Astrocyte of the spinal cord (primary cell): ENCODE measurements at regions not wholly inside any gene's neighbourhood (a gene's known extent, or its start where the extent isn't known, plus 50 kb on each side); places are given as distances from the start of the nearest gene placed in this dataset.

Experiments
- DNase-seq: peaks from one replicate; pipeline ENCODE4 v3.0.0; 2011; ENCODE audit warnings: low read depth, low spot score
- H3K4me3 ChIP-seq: 2 replicates; pipeline ENCODE4 v1.5.1; 2011; ENCODE audit warnings: low read depth, mild to moderate bottlenecking, low read length, moderate library complexity
- CTCF ChIP-seq: IDR thresholded peaks from 2 replicates; pipeline ENCODE4 v1.5.1; 2012; ENCODE audit warnings: low read depth, mild to moderate bottlenecking, low read length, inconsistent platforms
- in situ Hi-C: cut with HindIII; loops from 2 replicates; pipeline ENCODE4 v1.10.0; 2017; ENCODE audit warnings: low sequenced_read_pairs

DNA sequence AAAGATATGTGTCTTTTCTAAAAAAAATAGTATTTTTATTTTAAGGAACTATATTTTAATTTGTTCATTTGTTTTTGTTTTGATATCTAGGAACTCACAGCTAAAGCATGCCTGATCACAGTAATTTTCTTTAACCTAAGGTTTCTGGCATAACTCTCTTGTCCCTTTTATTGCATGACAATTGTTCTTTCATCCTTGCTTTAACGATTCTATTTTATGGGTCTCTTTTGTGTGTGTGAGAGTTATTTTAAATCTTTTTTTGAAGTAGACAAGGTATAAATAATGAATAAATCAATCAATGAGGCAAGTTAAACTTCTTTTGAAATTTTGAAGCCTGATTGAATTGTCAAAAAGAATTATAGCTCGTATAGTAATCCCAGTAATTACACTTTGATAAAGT, 747.8 kb upstream of the GOLIM4 start:
- H3K4me3 ChIP-seq = no peak overlapping the region
- no peak for TF ChIP-seq CTCF
- no peak for DNase-seq
- in situ Hi-C loops = no loop called here

- no peak overlapping the region for H3K4me3 ChIP-seq
- TF ChIP-seq CTCF = no peak
- in situ Hi-C loops = no loop called here
- no peak for DNase-seq
These were observed 743.9 kb upstream of the GOLIM4 start for GRCh38 chr3:168839653-168840052.

- in situ Hi-C loops = no loop called here
- DNase-seq = no peak
- no peak overlapping the region for H3K4me3 ChIP-seq
- TF ChIP-seq CTCF = no peak
These were observed 738.8 kb upstream of the GOLIM4 start for GRCh38 chr3:168834558-168834957.

- no peak overlapping the region for H3K4me3 ChIP-seq
- DNase-seq = no peak
- TF ChIP-seq CTCF = no peak
- in situ Hi-C loops = no loop called here
These were observed 733.2 kb upstream of the GOLIM4 start for GRCh38 chr3:168828943-168829342.

DNA sequence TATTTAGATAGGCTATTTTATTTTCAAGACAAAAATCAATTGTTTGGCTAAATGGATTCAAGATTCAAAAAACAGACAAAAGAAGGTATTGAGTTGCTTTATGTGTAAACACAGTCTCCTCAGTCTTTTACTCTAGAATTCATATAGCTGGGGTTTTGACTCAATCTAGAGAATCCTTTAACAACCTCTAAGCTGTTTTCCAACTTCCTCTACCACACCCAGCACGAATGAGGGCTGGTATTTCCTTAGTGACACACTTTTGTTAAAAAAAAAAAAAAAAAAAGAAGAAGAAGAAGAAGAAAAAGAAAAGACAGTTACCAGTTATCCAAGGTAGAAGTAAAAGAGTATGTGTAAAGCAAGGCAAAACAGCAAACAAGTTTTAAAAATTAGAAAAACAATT, 732.8 kb upstream of the GOLIM4 start:
- in situ Hi-C loops = no loop called here
- no peak overlapping the region for H3K4me3 ChIP-seq
- no peak for TF ChIP-seq CTCF
- no peak for DNase-seq

- TF ChIP-seq CTCF = no peak
- no peak overlapping the region for H3K4me3 ChIP-seq
- in situ Hi-C loops = no loop called here
- no peak for DNase-seq
These were observed 732.3 kb upstream of the GOLIM4 start for GRCh38 chr3:168828014-168828413.

DNA sequence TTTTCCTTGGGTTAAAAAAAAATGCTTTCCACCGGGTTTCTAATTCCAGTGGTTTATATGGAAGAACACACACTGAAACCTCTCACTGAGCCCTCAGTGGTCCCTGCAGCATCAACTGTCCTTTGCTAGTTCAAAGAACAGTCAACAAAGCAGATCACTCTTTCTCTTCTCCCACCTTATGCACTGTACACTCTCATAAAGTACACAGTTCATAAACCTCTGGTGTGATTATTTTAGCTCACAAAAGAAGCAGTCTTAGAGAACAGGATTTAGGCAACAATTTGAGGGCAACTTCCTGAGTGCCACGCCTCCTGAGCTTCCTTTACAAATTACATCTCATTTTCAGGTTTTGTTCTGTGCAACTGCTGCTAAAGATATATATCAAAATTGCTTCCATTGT, 728.4 kb upstream of the GOLIM4 start:
- TF ChIP-seq CTCF = no peak
- DNase-seq = no peak
- no peak overlapping the region for H3K4me3 ChIP-seq
- in situ Hi-C loops = no loop called here
